Ovary (tissue), 7 donors: ENCODE measurements at regions not wholly inside any gene's neighbourhood (a gene's known extent, or its start where the extent isn't known, plus 50 kb on each side); places are given as distances from the start of the nearest gene placed in this dataset.
A peak's percentile ranks its signal among the peaks of the same experiment; 100 is the strongest.

Source experiments
- DNase-seq, 5 donors: peaks; one replicate each; pipeline ENCODE4 v3.0.0-alpha.2; 2019 to 2020
- H3K27ac ChIP-seq, 2 donors: fragments of 200-600 bp; one replicate each; pipeline versions ENCODE4 v1.5.1 to v1.8.0; 2019 to 2022
- H3K27me3 ChIP-seq: fragments of 200-600 bp; one replicate; pipeline ENCODE4 v1.8.0; 2022
- H3K36me3 ChIP-seq: fragments of 200-600 bp; sonication (generic); one replicate; pipeline ENCODE4 v1.5.1; 2019
- H3K4me1 ChIP-seq: one replicate; pipeline ENCODE4 v1.8.1; 2013; ENCODE audit warnings: mild to moderate bottlenecking, moderate library complexity; ENCODE audit not compliant: insufficient read depth
- H3K4me3 ChIP-seq: fragments of 200-600 bp; sonication (generic); one replicate; pipeline ENCODE4 v1.5.1; 2017
- H3K9me3 ChIP-seq, 2 donors: fragments of 200-600 bp in 1 of 2; sonication (generic) in 1 of 2; one replicate each; pipeline versions ENCODE4 v1.5.1 to v1.8.1; 2013 to 2019; ENCODE audit warnings: mild to moderate bottlenecking in 1 of 2, moderate library complexity in 1 of 2
- EP300 ChIP-seq: sonication (generic); formaldehyde crosslinking; IDR thresholded peaks from one replicate; pipeline ENCODE4 v1.6.1; 2017; ENCODE audit warnings: antibody characterized with exemption
- POLR2A ChIP-seq: fragments of 450-650 bp; IDR thresholded peaks from one replicate; pipeline ENCODE4 v1.6.1; 2017; ENCODE audit warnings: antibody characterized with exemption, mild to moderate bottlenecking, moderate library complexity
- WGBS, 3 donors: extraction: QIAGEN DNeasy Blood & Tissue Kit in 1 of 3; methylation state at CpG; one replicate each; pipeline versions ENCODE4 v1.1.5 to v1.1.7; 2013 to 2017; 5-methylcytosine and 5-hydroxymethylcytosine counted together
- intact Hi-C, 4 donors: fragments of 100-400 bp; cut with DNase I; formaldehyde crosslinking; loops; one replicate each; pipeline versions ENCODE4 v1.11.0 to v1.15.1; 2022 to 2023
- TF ChIP-seq, protein P1 (sequence below), 3 donors: fragments of 450-650 bp in 2 of 3; fragments of 200-600 bp in 1 of 3; IDR thresholded peaks; one replicate each; pipeline versions ENCODE4 v1.5.1 to v1.8.0; 2016 to 2022; ENCODE audit warnings: antibody characterized with exemption in 3 of 3, mild to moderate bottlenecking in 1 of 3
- donor health status: DM: no; HTN: no; CAD: no; lungs with moderate emphysema.
- donor health status: DM: no; HTN: no; CAD: no.
- donor health status: Bipolar disorder and iron deficiency.
- donor health status: DM: no; HTN: no; CAD: no.
- donor health status: DM: yes; HTN: yes; CAD: no.

DNA sequence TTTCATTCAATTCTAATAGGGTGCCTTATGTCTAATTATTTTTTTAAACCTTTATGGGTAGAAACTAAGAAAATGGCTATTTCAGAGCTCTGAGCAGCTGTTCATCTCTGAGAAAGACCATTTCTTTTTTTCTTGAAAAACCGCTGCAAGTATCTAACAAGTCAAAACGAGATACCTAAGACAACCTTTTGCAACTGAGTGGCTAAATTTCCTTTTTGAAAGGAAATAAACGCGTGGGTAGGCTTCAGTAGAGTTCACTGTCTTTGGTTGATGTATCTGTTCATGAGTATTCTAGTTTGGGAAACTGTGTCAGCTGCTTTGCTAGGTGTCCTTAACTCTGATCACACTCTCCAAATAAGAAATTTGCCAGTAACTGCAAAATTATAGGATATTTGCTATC lies 104.3 kb upstream of the LINC00305 start:
- Histone ChIP-seq H3K27ac (no peak overlapping the region), H3K4me3 (no peak overlapping the region), H3K36me3 (no peaks in the 10 kb centered on the region), H3K9me3 (no peaks in the 10 kb centered on the region), H3K27me3 (no peaks in the 10 kb centered on the region), H3K4me1 (no peaks in the 10 kb centered on the region)
- DNase-seq: no peak
- intact Hi-C loops: no loop called here
- TF ChIP-seq, protein P1, sequence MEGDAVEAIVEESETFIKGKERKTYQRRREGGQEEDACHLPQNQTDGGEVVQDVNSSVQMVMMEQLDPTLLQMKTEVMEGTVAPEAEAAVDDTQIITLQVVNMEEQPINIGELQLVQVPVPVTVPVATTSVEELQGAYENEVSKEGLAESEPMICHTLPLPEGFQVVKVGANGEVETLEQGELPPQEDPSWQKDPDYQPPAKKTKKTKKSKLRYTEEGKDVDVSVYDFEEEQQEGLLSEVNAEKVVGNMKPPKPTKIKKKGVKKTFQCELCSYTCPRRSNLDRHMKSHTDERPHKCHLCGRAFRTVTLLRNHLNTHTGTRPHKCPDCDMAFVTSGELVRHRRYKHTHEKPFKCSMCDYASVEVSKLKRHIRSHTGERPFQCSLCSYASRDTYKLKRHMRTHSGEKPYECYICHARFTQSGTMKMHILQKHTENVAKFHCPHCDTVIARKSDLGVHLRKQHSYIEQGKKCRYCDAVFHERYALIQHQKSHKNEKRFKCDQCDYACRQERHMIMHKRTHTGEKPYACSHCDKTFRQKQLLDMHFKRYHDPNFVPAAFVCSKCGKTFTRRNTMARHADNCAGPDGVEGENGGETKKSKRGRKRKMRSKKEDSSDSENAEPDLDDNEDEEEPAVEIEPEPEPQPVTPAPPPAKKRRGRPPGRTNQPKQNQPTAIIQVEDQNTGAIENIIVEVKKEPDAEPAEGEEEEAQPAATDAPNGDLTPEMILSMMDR (IDR thresholded peaks at IDR 0.05): no peak
- TF ChIP-seq EP300: no peak
- 90 to 94% (median 93%) methylated on average over 4 of the region's 4 CpGs for WGBS, 3 donors

DNA sequence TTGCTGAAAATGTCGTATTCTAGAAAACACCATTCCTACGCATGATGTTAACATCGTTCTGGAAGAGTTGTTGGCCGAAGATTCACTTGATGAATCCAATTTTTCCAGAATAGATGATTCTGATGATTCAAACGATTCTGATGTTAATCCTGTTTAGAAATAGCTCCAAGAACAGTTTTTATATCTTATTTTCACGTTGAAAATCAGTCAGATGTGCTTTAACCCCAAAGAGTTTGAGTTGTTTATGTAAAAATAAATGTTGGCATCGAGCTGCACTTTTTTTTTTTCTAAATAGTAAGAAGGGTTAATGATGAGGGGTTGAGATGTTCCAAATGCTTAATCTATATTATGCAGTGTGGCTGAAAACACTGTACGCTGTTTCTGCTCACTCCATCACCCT lies 99.9 kb upstream of the LINC00305 start:
- H3K27me3 ChIP-seq: no peaks in the 10 kb centered on the region
- DNase-seq: no peak
- intact Hi-C loops: no loop called here
- no peak for TF ChIP-seq EP300
- 85 to 86% (median 85%) methylated on average over 8 of the region's 8 CpGs for WGBS, 3 donors
- H3K36me3 ChIP-seq: no peaks in the 10 kb centered on the region
- no peak overlapping the region for H3K4me3 ChIP-seq
- no peaks in the 10 kb centered on the region for H3K9me3 ChIP-seq
- no peak overlapping the region for H3K27ac ChIP-seq
- H3K4me1 ChIP-seq: peaks cover 2% of the 10 kb centered on the region

DNA sequence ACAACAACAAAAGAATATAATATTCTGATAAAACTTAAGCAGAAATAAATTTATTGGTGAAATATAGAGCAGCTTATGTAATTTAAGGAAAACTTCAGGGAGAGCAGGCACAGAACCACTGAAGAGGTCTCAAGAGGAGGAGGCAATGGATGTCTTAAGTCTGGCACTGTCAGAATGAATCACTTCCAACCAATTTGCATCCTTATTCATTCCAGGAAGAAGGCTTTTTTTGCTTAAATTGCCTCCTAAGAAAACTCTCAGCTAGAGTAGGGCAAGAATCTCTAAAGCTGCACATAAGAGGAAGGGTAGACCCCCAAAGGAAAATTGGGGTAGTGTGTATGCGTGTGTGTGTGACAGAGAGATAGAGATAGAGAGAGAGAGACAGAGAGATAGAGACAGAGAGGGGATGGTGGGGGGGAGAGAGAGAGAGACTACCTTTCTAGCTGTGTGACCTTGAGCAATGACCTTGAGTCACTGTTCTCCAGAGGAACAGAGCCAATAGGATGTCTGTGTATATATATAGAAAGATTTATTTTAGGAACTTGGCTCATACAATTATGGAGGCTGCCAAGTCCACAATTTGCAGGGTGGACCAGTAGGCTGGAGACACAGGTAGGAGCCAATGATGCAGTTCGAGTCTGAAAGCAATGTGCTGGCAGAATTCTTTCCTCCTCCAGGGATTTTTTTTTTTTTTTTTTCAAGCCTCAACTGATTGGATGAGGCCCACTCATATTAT lies 96.4 kb upstream of the LINC00305 start:
- Histone ChIP-seq H3K9me3 (no peaks in the 10 kb centered on the region), H3K4me3 (no peak overlapping the region), H3K36me3 (no peaks in the 10 kb centered on the region), H3K27ac (no peak overlapping the region), H3K27me3 (no peaks in the 10 kb centered on the region), H3K4me1 (peaks cover 2% of the 10 kb centered on the region)
- 17 to 35% (median 23%) methylated on average over 2 of the region's 2 CpGs for WGBS, 3 donors
- TF ChIP-seq, protein P1 (IDR thresholded peaks at IDR 0.05): no peak
- no peak for TF ChIP-seq EP300
- TF ChIP-seq POLR2A: no peak
- intact Hi-C loops: no loop called here
- DNase-seq: peak in 2 of 5 donors; percentile 15 to 35

DNA sequence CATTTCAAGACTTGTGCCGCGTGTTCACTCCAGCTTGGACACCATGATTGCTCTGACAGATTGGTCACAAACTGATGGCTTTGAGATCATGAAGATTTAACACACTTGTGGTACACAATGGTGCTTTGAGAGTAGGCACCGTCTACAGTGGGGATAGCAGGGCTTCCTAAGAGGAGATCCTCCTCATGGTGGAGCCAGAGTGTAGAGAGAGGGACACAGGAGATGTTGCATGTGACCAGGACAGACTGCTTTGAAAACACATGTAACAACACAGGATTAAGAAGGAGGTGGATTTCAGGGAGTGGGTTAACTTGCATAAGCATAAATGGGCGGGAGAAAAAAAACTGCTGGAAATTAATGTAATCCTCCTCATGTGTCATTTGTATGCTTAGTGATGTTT lies 95.7 kb upstream of the LINC00305 start:
- H3K4me3 ChIP-seq: no peak overlapping the region
- TF ChIP-seq, protein P1 (IDR thresholded peaks at IDR 0.05): no peak
- TF ChIP-seq POLR2A (no peak), EP300 (no peak)
- WGBS, 3 donors: 82 to 85% (median 85%) methylated on average over 4 of the region's 4 CpGs
- intact Hi-C loops: no loop called here
- no peaks in the 10 kb centered on the region for H3K36me3 ChIP-seq
- H3K27ac ChIP-seq: no peak overlapping the region
- peaks cover 2% of the 10 kb centered on the region for H3K4me1 ChIP-seq
- H3K9me3 ChIP-seq: no peaks in the 10 kb centered on the region
- no peaks in the 10 kb centered on the region for H3K27me3 ChIP-seq
- no peak for DNase-seq

DNA sequence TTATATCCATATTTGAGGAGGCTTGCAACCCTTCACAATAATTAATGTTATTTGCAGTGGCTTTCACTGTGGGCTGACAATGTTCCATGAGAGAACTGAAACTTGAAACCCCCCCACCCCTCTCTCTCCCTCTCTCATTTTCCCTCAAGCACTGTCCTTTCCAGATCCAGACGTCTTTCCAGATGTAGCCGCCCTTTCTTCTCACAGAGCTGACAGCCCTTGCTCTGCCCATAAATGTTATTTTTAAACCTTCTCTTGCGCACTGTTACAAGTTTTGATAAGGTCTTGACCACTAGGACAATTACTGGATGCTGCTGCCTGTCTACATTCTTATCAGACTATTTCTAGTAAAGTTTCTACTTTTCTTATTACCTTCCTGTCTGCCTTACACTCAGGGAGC lies 91.4 kb upstream of the LINC00305 start:
- intact Hi-C loops: no loop called here
- DNase-seq: no peak
- Histone ChIP-seq H3K4me3 (no peak overlapping the region), H3K9me3 (no peaks in the 10 kb centered on the region), H3K27me3 (no peaks in the 10 kb centered on the region), H3K4me1 (peaks cover 1% of the 10 kb centered on the region), H3K36me3 (no peaks in the 10 kb centered on the region), H3K27ac (no peak overlapping the region)
- WGBS, 3 donors: 58 to 77% (median 65%) methylated on average over 3 of the region's 3 CpGs
- no peak for TF ChIP-seq POLR2A
- TF ChIP-seq EP300: no peak
- TF ChIP-seq, protein P1 (IDR thresholded peaks at IDR 0.05): no peak
